T-helper 17 cell (primary cell): ENCODE measurements at regions not wholly inside any gene's neighbourhood (a gene's known extent, or its start where the extent isn't known, plus 50 kb on each side); places are given as distances from the start of the nearest gene placed in this dataset.
"Not testable (repeated sequence)": the region's sequence is repeated elsewhere in the genome, so short reads cannot be mapped to it uniquely, and the experiment has no call there.

Experiments used
- ATAC-seq: fragments of 150-1000 bp; cut with Tn5 transposase; 2 replicates; pipeline ENCODE4 v1.10.0; 2021; ENCODE audit warnings: mild to moderate bottlenecking, moderate library complexity
- DNase-seq, 3 donors: peaks; one replicate each; pipeline versions ENCODE4 v3.0.0 to v3.0.0-alpha.2; 2020 to 2021
- H3K9me3 ChIP-seq: one replicate; pipeline ENCODE4 v1.7.0; 2013; ENCODE audit warnings: low read length, mild to moderate bottlenecking; ENCODE audit not compliant: control insufficient read depth, poor library complexity, severe bottlenecking
- H3K27ac Mint-ChIP-seq: one replicate; pipeline ENCODE4 v1.8.0; 2022; ENCODE audit warnings: mild to moderate bottlenecking, moderate library complexity, mixed read lengths
- H3K27me3 Mint-ChIP-seq: one replicate; pipeline ENCODE4 v1.8.0; 2022; ENCODE audit warnings: mixed read lengths
- H3K36me3 Mint-ChIP-seq: one replicate; pipeline ENCODE4 v1.8.0; 2022; ENCODE audit warnings: low read depth, mixed read lengths
- H3K4me1 Mint-ChIP-seq: one replicate; pipeline ENCODE4 v1.8.0; 2022; ENCODE audit warnings: mild to moderate bottlenecking, mixed read lengths
- H3K4me3 Mint-ChIP-seq: one replicate; pipeline ENCODE4 v1.8.0; 2022; ENCODE audit warnings: mild to moderate bottlenecking, moderate library complexity, mixed read lengths

DNA sequence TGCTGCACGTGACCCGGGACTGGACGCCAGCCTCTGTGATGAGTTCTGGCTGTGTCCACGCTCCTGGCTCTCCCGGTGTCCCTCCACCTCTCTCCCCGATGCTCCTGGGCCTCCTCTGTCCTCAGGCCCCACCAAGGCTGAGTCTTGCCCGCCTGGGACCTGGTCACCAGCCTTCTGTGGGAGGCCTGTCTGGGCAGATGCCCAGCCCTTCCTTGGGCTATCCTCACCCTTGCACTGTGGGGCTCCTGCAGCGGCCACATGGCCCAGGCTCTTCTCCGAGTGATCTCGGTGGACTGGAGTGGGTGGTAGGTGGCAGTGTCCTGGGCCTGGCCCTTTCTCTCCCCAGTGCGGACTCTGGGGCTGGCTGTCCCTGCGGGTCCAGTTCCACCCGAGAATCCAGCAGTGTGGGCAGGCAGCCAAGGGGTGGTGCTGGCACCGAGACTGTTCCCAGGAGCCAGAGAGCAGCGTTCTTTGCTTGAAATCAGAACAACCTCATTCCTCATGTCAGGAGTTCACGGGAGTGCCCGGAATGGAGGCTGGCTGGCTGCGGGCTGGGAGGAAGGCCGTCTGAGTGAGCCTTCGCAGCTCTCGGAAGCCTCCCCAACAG is 94.6 kb downstream of the TMEM121 start:
- not testable (repeated sequence) for ATAC-seq, H3K4me3 Mint-ChIP-seq, H3K9me3 ChIP-seq, DNase-seq, H3K27ac Mint-ChIP-seq, H3K36me3 Mint-ChIP-seq, H3K4me1 Mint-ChIP-seq
- H3K27me3 Mint-ChIP-seq, result peaks cover 21% of the 10 kb centered on the region

DNA sequence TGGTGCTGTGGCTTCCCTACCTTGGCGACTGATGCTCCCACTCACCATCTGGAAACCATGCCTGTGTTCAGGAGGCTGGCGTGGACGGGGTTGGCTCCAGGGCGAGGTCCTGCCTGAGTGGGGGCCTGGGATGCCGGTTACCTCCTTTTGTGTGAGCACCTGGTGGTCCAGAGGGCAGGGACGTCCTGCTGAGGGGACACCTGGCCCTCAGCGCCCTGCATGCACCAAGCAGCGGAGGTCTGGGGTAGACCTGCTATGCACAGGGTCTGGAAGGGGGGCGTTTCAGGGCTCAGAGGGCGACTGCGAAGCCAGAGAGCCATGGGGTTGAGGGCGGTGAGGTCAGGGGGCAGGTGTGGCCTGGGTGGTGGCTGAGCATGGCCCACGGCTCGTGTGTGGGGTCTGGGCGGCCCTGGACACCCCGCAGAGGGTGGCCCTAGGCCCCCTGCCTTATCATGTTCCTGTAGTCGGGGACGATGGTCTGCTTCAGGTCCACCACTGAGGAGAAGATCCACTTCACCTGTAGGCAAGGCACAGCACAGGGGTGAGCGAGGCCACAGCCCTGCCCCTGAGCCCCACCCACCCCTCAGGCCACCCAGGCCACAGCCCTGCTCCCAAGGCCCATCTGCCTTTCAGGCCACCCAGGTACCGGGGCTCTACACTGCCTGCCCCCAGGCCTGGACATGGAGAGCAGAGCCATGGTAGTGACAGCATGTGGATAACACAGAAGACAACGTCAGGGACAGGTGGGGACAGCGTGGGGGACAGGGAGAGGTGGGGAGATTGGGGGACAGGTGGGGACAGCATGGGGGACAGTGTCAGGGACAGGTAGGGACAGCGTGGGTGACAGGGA is 95.3 kb downstream of the TMEM121 start:
- H3K36me3 Mint-ChIP-seq, H3K4me1 Mint-ChIP-seq, H3K27ac Mint-ChIP-seq, H3K4me3 Mint-ChIP-seq, DNase-seq, H3K9me3 ChIP-seq, ATAC-seq: not testable (repeated sequence)
- H3K27me3 Mint-ChIP-seq, result peaks cover 18% of the 10 kb centered on the region

DNA sequence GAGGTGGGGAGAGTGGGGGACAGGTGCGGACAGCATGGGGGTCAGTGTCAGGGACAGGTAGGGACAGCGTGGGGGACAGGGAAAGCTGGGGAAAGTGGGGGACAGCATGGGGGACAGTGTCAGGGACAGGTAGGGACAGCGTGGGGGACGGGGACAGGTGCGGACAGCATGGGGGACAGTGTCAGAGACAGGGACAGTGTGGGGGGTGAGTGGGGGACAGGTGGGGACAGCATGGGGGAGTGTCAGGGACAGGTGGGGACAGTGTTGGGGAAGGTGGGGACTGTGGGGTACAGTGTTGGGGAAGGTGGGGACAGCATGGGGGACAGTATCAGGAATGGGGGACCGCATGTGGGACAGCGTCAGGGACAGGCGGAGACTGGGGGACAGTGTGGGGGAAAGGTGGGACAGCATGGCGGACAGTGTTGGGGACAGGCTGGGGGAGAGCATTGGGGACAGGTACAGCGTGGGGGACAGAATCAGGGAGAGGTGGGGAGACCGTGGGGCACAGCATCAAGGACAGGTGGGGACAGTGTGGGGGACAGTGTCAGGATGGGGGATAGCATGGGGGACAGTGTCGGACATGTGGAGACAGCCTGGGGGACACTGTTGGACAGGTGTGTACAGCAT is 96.1 kb downstream of the TMEM121 start:
- H3K27me3 Mint-ChIP-seq, result peaks cover 11% of the 10 kb centered on the region
- H3K9me3 ChIP-seq, result no peaks in the 10 kb centered on the region
- no peaks in the 10 kb centered on the region for H3K36me3 Mint-ChIP-seq
- DNase-seq (no peak), ATAC-seq (no peak)
- no peak overlapping the region for H3K4me3 Mint-ChIP-seq
- H3K27ac Mint-ChIP-seq, result no peak overlapping the region
- no peaks in the 10 kb centered on the region for H3K4me1 Mint-ChIP-seq

DNA sequence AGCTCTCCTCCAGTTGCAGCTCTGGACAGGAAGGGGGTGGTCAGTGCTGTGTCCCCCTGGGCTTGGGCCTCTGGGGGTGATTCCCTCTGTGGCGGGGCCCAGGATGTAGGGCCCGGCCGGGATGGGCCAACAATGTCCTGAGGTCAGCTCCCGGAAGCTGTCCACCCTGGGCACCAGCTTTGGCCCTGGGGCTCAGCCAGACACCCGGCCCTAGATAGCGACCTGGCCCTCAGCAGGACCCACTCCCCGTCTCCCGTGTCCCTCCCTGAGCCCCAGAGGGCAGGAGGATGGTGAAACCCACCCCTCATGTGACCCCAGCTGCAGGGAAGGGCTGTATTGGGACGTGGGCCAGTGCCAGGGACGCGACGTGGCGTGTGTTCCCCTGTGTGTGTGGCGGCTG is 96.8 kb downstream of the TMEM121 start:
- not testable (repeated sequence) for H3K4me1 Mint-ChIP-seq, H3K4me3 Mint-ChIP-seq, H3K27ac Mint-ChIP-seq, DNase-seq, H3K36me3 Mint-ChIP-seq, H3K27me3 Mint-ChIP-seq, ATAC-seq, H3K9me3 ChIP-seq

DNA sequence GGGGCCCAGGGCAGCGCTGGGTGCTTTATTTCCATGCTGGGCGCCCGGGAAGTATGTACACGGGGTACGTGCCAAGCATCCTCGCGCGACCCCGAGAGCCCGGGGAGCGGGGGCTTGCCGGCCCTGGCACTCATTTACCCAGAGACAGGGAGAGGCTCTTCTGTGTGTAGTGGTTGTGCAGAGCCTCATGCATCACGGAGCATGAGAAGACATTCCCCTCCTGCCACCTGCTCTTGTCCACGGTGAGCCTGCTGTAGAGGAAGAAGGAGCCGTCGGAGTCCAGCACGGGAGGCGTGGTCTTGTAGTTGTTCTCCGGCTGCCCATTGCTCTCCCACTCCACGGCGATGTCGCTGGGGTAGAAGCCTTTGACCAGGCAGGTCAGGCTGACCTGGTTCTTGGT is 98.0 kb downstream of the TMEM121 start:
- not testable (repeated sequence) for H3K9me3 ChIP-seq, H3K27me3 Mint-ChIP-seq, ATAC-seq, H3K36me3 Mint-ChIP-seq, DNase-seq, H3K27ac Mint-ChIP-seq, H3K4me3 Mint-ChIP-seq, H3K4me1 Mint-ChIP-seq

DNA sequence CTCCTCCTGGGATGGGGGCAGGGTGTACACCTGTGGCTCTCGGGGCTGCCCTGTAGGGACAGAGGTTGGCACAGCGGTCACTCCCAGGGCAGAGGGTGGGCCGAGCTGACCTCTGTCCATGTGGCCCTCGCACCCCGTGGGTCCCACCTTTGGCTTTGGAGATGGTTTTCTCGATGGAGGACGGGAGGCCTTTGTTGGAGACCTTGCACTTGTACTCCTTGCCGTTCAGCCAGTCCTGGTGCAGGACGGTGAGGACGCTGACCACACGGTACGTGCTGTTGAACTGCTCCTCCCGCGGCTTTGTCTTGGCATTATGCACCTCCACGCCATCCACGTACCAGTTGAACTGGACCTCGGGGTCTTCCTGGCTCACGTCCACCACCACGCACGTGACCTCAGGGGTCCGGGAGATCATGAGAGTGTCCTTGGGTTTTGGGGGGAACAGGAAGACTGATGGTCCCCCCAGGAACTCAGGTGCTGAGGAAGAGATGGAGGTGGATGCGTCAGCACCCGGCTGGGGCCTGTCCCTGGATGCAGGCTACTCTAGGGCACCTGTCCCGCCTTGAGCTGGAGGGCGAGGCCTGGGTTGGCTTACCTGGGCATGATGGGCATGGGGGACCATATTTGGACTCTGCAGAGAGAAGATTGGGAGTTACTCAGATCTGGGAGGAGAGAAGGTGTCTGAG is 98.5 kb downstream of the TMEM121 start:
- H3K36me3 Mint-ChIP-seq, DNase-seq, H3K4me3 Mint-ChIP-seq, H3K4me1 Mint-ChIP-seq, H3K9me3 ChIP-seq, H3K27me3 Mint-ChIP-seq, H3K27ac Mint-ChIP-seq, ATAC-seq: not testable (repeated sequence)

DNA sequence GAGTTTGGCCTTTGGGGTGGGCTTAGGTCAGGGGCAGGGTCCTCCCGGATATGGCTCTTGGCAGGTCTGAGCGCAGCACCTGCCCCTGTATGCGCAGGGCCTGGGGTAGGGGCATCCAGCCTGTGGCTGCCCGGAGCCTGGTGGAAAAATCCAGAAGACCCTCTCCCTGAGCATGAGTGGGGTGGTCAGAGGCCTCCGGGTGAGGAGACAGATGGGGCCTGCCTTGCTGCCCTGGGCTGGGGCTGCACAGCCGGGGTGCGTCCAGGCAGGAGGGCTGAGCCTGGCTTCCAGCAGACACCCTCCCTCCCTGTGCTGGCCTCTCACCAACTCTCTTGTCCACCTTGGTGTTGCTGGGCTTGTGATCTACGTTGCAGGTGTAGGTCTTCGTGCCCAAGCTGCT is 99.1 kb downstream of the TMEM121 start:
- H3K36me3 Mint-ChIP-seq, H3K27ac Mint-ChIP-seq, H3K4me3 Mint-ChIP-seq, H3K4me1 Mint-ChIP-seq, ATAC-seq, DNase-seq, H3K27me3 Mint-ChIP-seq, H3K9me3 ChIP-seq: not testable (repeated sequence)

DNA sequence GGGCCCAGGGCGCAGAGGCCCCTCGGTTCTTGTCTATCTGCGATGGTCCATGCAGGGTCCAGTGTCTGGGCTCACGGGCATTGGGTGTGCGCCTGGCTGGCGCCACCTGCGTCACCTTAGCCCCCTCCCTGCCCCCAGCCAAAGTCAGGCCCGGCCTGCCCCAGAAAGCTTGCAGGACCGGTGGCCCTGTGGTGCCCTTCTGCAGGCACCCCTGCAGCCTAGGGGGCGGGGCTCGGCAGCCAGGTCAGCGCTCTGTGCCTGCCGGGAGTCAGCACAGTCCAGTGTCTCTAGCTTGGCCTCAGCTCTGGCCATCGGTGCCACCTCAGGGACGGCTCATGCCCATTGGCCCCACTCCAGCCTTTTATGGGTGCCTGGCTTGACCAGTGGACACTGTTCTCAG is 99.7 kb downstream of the TMEM121 start:
- H3K9me3 ChIP-seq, DNase-seq, H3K4me3 Mint-ChIP-seq, H3K27ac Mint-ChIP-seq, H3K36me3 Mint-ChIP-seq, H3K27me3 Mint-ChIP-seq, ATAC-seq, H3K4me1 Mint-ChIP-seq: not testable (repeated sequence)

DNA sequence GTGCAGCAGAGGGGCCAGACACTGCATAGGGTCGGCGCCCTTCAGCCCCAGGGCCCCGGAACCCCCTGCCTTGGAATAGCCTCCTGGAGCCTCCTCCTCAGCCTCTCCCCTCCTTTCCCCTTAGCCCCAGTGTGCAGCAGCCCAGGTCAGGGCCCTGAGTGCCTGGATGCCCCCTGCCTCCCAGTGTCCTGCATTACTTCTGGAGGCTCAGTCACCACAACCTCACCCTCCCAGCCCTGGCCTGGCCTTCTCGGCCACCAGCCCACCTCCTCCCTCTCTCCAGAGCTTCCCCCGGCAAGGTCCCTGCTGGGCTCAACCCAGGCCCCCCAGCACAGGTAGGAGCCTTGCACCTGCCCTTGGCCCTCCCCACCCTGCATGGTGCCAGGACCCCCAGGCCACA is 100.3 kb downstream of the TMEM121 start:
- H3K27ac Mint-ChIP-seq, ATAC-seq, H3K4me3 Mint-ChIP-seq, H3K4me1 Mint-ChIP-seq, DNase-seq, H3K27me3 Mint-ChIP-seq, H3K36me3 Mint-ChIP-seq, H3K9me3 ChIP-seq: not testable (repeated sequence)

DNA sequence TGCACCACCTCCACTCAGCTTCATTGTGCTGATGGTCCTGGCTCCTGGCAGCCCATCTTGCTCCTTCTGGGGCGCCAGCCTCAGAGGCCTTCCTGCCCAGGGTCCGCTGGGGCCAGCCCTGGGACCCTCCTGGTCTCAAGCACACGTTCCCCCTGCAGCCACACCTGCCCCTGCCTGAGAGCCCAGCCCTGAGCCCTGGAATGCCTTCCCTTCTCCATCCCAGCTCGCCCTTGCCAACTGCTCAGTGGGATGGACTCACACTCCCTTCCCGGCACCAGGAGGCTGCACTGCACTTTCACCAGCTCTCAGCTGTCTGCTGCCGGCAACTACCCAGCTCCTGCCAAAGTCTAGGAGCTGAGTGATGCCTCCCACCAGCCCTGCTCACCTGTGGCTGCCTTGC is 100.9 kb downstream of the TMEM121 start:
- not testable (repeated sequence) for H3K9me3 ChIP-seq, H3K4me1 Mint-ChIP-seq, H3K27ac Mint-ChIP-seq, DNase-seq, H3K36me3 Mint-ChIP-seq, H3K27me3 Mint-ChIP-seq, ATAC-seq, H3K4me3 Mint-ChIP-seq

DNA sequence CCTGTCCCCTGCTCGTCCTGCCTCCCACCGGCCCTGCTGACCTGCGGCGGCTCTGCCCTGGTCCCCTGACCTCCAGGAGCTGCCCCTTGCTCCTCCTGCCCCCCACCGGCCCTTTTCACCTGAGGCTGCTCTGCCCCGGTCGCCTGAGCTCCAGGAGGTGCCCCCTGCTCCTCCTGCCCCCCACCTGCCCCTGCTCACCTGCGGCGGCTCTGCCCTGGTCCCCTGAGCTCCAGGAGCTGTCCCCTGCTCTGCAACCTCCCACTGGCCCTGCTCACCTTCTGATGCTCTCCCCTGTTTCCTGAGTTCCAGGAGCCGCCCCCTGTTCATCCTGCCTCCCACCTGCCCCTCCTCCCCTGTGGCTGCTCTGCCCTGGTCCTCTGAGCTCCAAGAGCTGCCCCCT is 101.3 kb downstream of the TMEM121 start:
- peaks cover 2% of the 10 kb centered on the region for H3K36me3 Mint-ChIP-seq
- no peak for DNase-seq
- peaks cover 2% of the 10 kb centered on the region for H3K4me1 Mint-ChIP-seq
- no peak for ATAC-seq
- no peak overlapping the region for H3K27ac Mint-ChIP-seq
- no peak overlapping the region for H3K4me3 Mint-ChIP-seq
- H3K27me3 Mint-ChIP-seq, result peaks cover 9% of the 10 kb centered on the region
- no peaks in the 10 kb centered on the region for H3K9me3 ChIP-seq

DNA sequence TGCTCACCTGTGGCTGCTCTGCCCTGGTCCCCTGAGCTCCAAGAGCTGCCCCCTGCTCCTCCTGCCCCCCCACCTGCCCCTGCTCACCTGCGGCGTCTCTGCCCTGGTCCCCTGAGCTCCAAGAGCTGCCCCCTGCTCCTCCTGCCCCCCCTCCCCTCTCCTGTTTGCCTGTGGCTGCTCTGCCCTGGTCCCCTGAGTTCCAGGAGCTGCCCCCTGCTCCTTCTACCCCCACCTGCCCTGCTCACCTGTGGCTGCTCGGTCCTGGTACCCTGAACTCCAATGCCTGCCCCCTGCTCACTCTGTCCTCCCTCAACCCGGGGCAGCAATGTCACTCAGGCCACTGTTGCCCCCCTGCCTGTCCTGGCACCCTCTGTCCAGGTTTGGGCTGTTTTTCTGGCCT is 101.7 kb downstream of the TMEM121 start:
- not testable (repeated sequence) for H3K4me1 Mint-ChIP-seq, H3K4me3 Mint-ChIP-seq, ATAC-seq, H3K36me3 Mint-ChIP-seq, H3K27ac Mint-ChIP-seq, H3K9me3 ChIP-seq, DNase-seq, H3K27me3 Mint-ChIP-seq

DNA sequence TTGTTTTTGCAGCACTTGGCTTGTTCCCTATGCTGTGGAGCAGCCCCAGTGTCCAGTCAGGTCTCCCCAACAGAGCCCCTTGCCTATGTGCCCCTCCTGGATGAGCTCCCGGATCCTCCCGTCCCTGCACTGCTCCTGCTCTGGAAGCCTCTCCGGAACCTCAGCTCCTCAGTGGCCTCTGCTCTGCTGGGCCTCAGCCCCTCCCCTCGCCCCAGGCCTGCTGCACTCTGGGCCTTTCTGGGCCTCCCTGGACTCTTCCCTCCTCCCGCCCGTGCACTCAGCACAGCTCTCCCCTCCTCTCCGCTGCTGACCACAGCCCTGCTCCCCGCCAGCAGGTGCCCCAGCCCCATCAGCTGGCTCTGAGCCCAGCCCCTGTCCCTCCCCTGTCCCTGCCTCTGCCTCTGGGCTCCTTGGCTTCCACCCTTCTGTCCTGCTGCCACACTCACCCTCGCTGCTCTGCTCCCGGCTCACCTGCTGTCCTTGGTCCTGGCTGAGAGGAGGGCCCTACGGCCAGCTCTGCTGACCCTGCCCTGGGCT is 102.2 kb downstream of the TMEM121 start:
- not testable (repeated sequence) for H3K4me1 Mint-ChIP-seq, ATAC-seq, H3K36me3 Mint-ChIP-seq, H3K4me3 Mint-ChIP-seq, H3K9me3 ChIP-seq, H3K27ac Mint-ChIP-seq, DNase-seq, H3K27me3 Mint-ChIP-seq
